ENCODE measurements at regions not wholly inside any gene's neighbourhood (a gene's known extent, or its start where the extent isn't known, plus 50 kb on each side); places are given as distances from the start of the nearest gene placed in this dataset.
"Not testable (repeated sequence)": the region's sequence is repeated elsewhere in the genome, so short reads cannot be mapped to it uniquely, and the experiment has no call there.

DNA sequence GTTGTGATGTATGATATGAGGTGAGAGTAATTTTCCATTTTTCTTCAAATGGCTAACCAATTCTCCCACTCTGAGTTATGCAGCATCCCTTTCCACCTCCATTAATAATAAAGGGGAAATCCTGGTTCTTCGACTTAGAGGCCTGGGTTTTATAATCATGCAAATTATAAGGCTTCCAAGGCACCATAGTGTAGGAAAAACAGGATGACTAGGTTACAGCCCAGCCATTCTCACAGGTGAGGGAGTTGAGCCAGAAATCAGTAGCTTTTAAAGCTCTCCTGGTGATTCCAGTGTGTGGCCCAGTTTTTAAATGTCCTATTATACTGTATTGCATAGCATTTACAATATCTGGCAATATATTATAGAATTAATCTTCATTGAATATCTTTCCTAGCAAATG is 203.1 kb downstream of the ARHGEF9 start:
- WGBS: 52% methylated on average over 1 of the region's 1 CpG
- no peaks in the 10 kb centered on the region for H3K27me3 ChIP-seq (ENCODE audit: control insufficient read depth in 2 of 2, insufficient read depth in 1 of 2, low read length in 1 of 2)
- DNase-seq (ENCODE audit: low read depth in 6 of 9, low spot score in 9 of 9): no peak

DNA sequence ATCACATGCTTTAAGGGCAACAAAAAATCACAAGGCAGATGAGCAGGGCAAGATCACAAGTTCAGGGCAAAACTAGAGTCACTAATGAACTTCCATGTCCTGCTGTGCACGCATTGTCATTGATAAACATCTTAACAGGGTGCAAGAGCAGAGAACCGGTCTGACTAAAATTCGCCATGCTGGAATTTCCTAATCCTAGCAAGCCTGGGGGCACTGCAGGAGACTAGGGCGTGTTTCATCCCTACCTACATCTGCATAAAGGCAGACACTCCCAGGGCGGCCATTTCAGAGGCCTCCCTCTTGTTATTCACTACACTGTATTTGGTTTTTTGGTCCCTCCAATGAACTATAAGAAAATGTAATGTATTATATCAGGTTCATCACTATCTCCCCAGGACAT is 203.6 kb downstream of the ARHGEF9 start:
- WGBS: 82% methylated on average over 5 of the region's 5 CpGs
- Histone ChIP-seq H3K9me3 (ENCODE audit: control insufficient read depth in 2 of 2, insufficient read depth in 1 of 2, low read length in 1 of 2) (peaks cover 0 to 4% of the 10 kb centered on the region in 2 donors), H3K36me3 (ENCODE audit: control insufficient read depth in 2 of 2, insufficient read depth in 2 of 2, low read length in 1 of 2) (no peaks in the 10 kb centered on the region), H3K4me1 (ENCODE audit: control insufficient read depth in 2 of 2, insufficient read depth in 2 of 2, low read length in 2 of 2) (no peaks in the 10 kb centered on the region), H3K27ac (ENCODE audit: low read depth in 1 of 2, low read length in 1 of 2) (no peak overlapping the region), H3K4me3 (ENCODE audit: low read length in 2 of 2) (no peak overlapping the region), H3K27me3 (ENCODE audit: control insufficient read depth in 2 of 2, insufficient read depth in 1 of 2, low read length in 1 of 2) (no peaks in the 10 kb centered on the region)
- no peak for DNase-seq (ENCODE audit: low read depth in 6 of 9, low spot score in 9 of 9)

More for the DNA sequence above, 203.1 kb downstream of the ARHGEF9 start:
- Histone ChIP-seq H3K27ac (ENCODE audit: low read depth in 1 of 2, low read length in 1 of 2) (no peak overlapping the region), H3K4me1 (ENCODE audit: control insufficient read depth in 2 of 2, insufficient read depth in 2 of 2, low read length in 2 of 2) (no peaks in the 10 kb centered on the region), H3K36me3 (ENCODE audit: control insufficient read depth in 2 of 2, insufficient read depth in 2 of 2, low read length in 1 of 2) (no peaks in the 10 kb centered on the region), H3K9me3 (ENCODE audit: control insufficient read depth in 2 of 2, insufficient read depth in 1 of 2, low read length in 1 of 2) (peaks cover 0 to 8% of the 10 kb centered on the region in 2 donors), H3K4me3 (ENCODE audit: low read length in 2 of 2) (no peak overlapping the region)

DNA sequence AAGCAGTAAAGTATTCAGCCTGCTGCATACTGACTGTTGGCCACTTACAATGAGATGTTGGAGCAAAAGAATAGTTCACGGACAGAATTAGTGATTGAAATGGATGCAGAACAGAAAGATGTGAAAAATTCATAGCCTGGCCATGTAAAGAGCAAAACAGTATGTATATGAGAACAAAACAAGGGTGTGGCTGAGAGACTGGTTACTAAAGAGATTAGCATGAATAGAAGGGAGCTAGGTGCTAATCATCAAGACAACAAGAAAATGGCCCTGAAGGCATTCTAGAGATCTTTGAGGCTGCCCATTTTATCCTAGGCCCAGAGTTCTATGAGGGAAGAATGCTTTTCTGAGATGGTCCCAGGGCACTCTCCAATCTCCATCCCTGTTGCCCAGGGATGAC is 208.5 kb downstream of the ARHGEF9 start:
- Histone ChIP-seq H3K36me3 (ENCODE audit: control insufficient read depth in 2 of 2, insufficient read depth in 2 of 2, low read length in 1 of 2) (no peaks in the 10 kb centered on the region), H3K27ac (ENCODE audit: low read depth in 1 of 2, low read length in 1 of 2) (no peak overlapping the region), H3K9me3 (ENCODE audit: control insufficient read depth in 2 of 2, insufficient read depth in 1 of 2, low read length in 1 of 2) (peaks cover 0 to 3% of the 10 kb centered on the region in 2 donors), H3K4me1 (ENCODE audit: control insufficient read depth in 2 of 2, insufficient read depth in 2 of 2, low read length in 2 of 2) (no peaks in the 10 kb centered on the region), H3K4me3 (ENCODE audit: low read length in 2 of 2) (no peak overlapping the region), H3K27me3 (ENCODE audit: control insufficient read depth in 2 of 2, insufficient read depth in 1 of 2, low read length in 1 of 2) (no peaks in the 10 kb centered on the region)
- 91% methylated on average over 1 of the region's 1 CpG for WGBS
- DNase-seq (ENCODE audit: low read depth in 6 of 9, low spot score in 9 of 9): no peak

DNA sequence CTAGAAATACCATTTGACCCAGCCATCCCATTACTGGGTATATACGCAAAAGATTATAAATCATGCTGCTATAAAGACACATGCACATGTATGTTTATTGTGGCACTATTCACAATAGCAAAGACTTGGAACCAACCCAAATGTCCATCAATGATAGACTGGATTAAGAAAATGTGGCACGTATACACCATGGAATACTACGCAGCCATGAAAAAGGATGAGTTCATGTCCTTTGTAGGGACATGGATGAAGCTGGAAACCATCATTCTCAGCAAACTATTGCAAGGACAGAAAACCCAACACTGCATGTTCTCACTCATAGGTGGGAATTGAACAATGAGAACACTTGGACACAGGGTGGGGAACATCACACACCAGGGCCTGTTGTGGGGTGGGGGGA is 209.3 kb downstream of the ARHGEF9 start:
- H3K27me3 ChIP-seq (ENCODE audit: control insufficient read depth in 2 of 2, insufficient read depth in 1 of 2, low read length in 1 of 2); H3K27ac ChIP-seq (ENCODE audit: low read depth in 1 of 2, low read length in 1 of 2); H3K9me3 ChIP-seq (ENCODE audit: control insufficient read depth in 2 of 2, insufficient read depth in 1 of 2, low read length in 1 of 2); H3K4me3 ChIP-seq (ENCODE audit: low read length in 2 of 2); DNase-seq (ENCODE audit: low read depth in 6 of 9, low spot score in 9 of 9); H3K4me1 ChIP-seq (ENCODE audit: control insufficient read depth in 2 of 2, insufficient read depth in 2 of 2, low read length in 2 of 2); H3K36me3 ChIP-seq (ENCODE audit: control insufficient read depth in 2 of 2, insufficient read depth in 2 of 2, low read length in 1 of 2): not testable (repeated sequence)
- 91% methylated on average over 3 of the region's 3 CpGs for WGBS

DNA sequence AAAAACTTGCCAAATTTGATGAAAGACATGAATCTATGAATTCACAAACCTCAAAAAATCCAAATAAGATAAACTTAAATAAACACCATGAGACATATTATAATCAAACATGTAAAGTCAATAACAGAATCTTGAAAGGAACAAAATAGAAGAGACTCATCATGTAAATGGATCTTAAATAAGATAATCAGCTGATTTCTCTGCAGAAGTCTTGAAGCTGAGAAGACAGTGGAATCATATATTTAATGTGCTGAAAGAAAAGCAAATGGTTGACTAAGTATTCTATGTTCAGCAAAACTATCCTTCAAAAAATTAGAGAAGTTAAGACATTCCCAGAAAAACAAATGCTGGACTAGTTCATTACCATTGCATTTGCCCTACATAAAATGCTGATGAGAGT is 215.7 kb upstream of the SPIN4 start:
- Histone ChIP-seq H3K4me3 (ENCODE audit: low read length in 2 of 2) (no peak overlapping the region), H3K4me1 (ENCODE audit: control insufficient read depth in 2 of 2, insufficient read depth in 2 of 2, low read length in 2 of 2) (no peaks in the 10 kb centered on the region), H3K9me3 (ENCODE audit: control insufficient read depth in 2 of 2, insufficient read depth in 1 of 2, low read length in 1 of 2) (no peaks in the 10 kb centered on the region), H3K27me3 (ENCODE audit: control insufficient read depth in 2 of 2, insufficient read depth in 1 of 2, low read length in 1 of 2) (no peaks in the 10 kb centered on the region), H3K27ac (ENCODE audit: low read depth in 1 of 2, low read length in 1 of 2) (no peak overlapping the region), H3K36me3 (ENCODE audit: control insufficient read depth in 2 of 2, insufficient read depth in 2 of 2, low read length in 1 of 2) (no peaks in the 10 kb centered on the region)
- DNase-seq (ENCODE audit: low read depth in 6 of 9, low spot score in 9 of 9): no peak

DNA sequence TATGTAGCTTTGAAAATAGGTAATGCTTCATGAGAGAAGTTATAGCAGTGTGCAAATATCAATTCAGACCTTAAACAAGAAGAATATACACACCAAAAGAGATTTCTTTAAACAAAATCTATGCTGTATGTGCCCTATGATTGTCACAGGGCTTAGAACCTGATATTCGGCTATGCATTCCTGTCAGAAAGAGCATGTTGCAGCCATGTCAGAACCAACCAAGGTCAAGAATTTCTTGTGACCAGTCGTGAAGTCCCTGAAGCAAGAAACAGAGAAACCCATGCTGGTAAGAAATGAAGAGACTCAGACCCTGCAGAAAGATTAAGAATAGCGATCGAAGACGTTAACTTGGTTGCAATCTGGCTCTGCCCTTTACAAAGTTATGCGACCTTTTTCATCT is 210.3 kb upstream of the SPIN4 start:
- WGBS: 17% methylated on average over 6 of the region's 6 CpGs
- Histone ChIP-seq H3K27me3 (ENCODE audit: control insufficient read depth in 2 of 2, insufficient read depth in 1 of 2, low read length in 1 of 2) (no peaks in the 10 kb centered on the region), H3K4me1 (ENCODE audit: control insufficient read depth in 2 of 2, insufficient read depth in 2 of 2, low read length in 2 of 2) (no peaks in the 10 kb centered on the region), H3K27ac (ENCODE audit: low read depth in 1 of 2, low read length in 1 of 2) (no peak overlapping the region), H3K36me3 (ENCODE audit: control insufficient read depth in 2 of 2, insufficient read depth in 2 of 2, low read length in 1 of 2) (no peaks in the 10 kb centered on the region), H3K9me3 (ENCODE audit: control insufficient read depth in 2 of 2, insufficient read depth in 1 of 2, low read length in 1 of 2) (no peaks in the 10 kb centered on the region), H3K4me3 (ENCODE audit: low read length in 2 of 2) (peak overlapping the region; percentile 77 to 78)
- peak in 1 of 9 donors; percentile 5 for DNase-seq (ENCODE audit: low read depth in 6 of 9, low spot score in 9 of 9)

DNA sequence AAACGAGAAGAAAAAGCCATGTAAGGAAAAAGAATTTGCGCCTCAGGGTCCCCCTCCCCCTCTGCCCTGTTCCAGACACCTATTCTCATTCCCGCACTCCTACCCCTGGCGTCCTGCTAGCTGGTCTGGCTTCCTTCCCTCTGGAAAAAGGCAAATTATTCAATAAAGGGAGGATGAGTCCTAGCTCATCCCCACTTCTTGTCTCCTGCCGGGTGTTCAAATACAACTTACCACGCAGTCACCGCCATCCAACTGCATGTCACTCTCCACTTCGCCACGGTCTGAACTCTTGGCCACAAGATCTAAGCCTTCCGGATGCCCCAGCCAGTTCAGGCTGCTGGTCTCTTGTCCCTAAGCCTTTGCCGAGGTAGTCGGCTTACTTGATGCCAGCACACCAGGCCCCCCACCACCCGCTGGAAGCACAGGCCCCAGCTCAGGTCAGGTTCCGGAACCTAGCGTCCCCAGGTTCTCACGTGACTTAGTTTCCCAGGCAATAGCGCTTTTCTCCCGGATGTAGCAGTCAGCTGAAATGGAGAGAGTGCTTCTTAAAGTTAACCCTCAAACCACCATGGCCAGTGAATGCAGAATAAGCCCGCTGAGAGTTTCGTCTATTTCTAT is 209.6 kb upstream of the SPIN4 start:
- Histone ChIP-seq H3K36me3 (ENCODE audit: control insufficient read depth in 2 of 2, insufficient read depth in 2 of 2, low read length in 1 of 2) (no peaks in the 10 kb centered on the region), H3K4me1 (ENCODE audit: control insufficient read depth in 2 of 2, insufficient read depth in 2 of 2, low read length in 2 of 2) (no peaks in the 10 kb centered on the region), H3K4me3 (ENCODE audit: low read length in 2 of 2) (peak overlapping the region; percentile 77 to 78), H3K27me3 (ENCODE audit: control insufficient read depth in 2 of 2, insufficient read depth in 1 of 2, low read length in 1 of 2) (no peaks in the 10 kb centered on the region), H3K27ac (ENCODE audit: low read depth in 1 of 2, low read length in 1 of 2) (peak overlapping the region; percentile 32 to 70), H3K9me3 (ENCODE audit: control insufficient read depth in 2 of 2, insufficient read depth in 1 of 2, low read length in 1 of 2) (no peaks in the 10 kb centered on the region)
- WGBS: under 1% methylated on average over 20 of the region's 20 CpGs
- DNase-seq (ENCODE audit: low read depth in 6 of 9, low spot score in 9 of 9): peak; percentile 34 to 84 (median 61)

DNA sequence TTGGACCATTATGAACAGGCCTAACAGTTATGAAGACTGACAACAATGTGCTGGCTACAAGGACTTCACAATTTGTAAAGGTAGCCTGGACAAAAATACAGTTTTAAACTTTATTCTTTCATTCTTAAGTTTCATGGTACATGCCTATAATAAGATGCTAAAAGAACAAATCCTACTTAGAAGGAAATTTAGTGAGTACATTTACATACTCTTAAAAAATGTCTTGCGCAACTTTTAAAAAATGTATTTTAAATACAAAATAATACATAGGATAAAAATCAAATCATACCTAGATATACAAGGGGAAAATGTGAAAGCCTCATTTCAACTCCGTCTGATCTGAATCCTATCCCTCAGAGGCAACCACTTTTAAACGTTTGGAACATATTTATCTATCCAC is 200.7 kb upstream of the SPIN4 start:
- 96% methylated on average over 3 of the region's 3 CpGs for WGBS
- DNase-seq (ENCODE audit: low read depth in 6 of 9, low spot score in 9 of 9): no peak
- no peak overlapping the region for H3K27ac ChIP-seq (ENCODE audit: low read depth in 1 of 2, low read length in 1 of 2)
- H3K4me3 ChIP-seq (ENCODE audit: low read length in 2 of 2): no peak overlapping the region
- H3K27me3 ChIP-seq (ENCODE audit: control insufficient read depth in 2 of 2, insufficient read depth in 1 of 2, low read length in 1 of 2): no peaks in the 10 kb centered on the region
- H3K36me3 ChIP-seq (ENCODE audit: control insufficient read depth in 2 of 2, insufficient read depth in 2 of 2, low read length in 1 of 2): no peaks in the 10 kb centered on the region
- no peaks in the 10 kb centered on the region for H3K9me3 ChIP-seq (ENCODE audit: control insufficient read depth in 2 of 2, insufficient read depth in 1 of 2, low read length in 1 of 2)
- no peaks in the 10 kb centered on the region for H3K4me1 ChIP-seq (ENCODE audit: control insufficient read depth in 2 of 2, insufficient read depth in 2 of 2, low read length in 2 of 2)

DNA sequence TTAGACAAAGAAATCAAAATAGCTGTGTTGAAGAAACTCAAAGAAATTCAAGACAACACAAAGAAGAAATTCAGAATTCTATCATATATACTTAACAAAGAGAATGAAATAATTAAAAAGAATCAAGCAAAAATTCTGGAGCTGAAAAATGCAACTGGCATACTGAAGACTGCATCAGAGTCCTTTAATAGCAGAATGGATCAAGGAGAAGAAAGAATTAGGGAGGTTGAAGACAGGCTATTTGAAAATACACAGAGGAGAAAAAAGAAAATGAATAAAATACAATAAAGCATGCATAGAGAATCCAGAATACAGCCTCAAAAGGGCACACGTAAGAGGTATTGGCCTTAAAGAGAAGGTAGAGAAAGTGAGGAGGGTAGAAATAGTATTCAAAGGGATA is 179.5 kb upstream of the SPIN4 start:
- WGBS: 100% methylated on average over 1 of the region's 1 CpG
- H3K9me3 ChIP-seq (ENCODE audit: control insufficient read depth in 2 of 2, insufficient read depth in 1 of 2, low read length in 1 of 2): peaks cover 0 to 2% of the 10 kb centered on the region in 2 donors
- H3K4me1 ChIP-seq (ENCODE audit: control insufficient read depth in 2 of 2, insufficient read depth in 2 of 2, low read length in 2 of 2): no peaks in the 10 kb centered on the region

DNA sequence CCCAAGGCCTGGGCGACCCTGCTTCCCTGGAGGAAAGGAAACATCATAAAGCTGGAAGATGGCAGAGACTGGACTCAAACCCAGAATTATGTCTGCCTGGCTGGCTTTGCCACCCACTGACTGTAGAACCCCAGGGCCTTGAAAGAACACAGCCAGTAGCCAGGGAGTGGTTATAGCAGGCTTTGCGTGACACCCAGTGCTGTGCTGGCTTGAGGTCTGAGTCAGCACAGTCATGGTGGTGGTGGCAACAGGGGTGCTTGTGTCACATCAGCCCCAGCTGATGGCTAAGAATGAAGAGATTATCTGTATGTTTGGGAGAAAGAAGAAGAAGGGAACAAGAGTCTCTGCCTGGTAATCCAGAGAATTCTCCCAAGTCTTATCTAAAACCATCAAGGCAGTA is 178.8 kb upstream of the SPIN4 start:
- 100% methylated on average over 2 of the region's 2 CpGs for WGBS
- H3K4me1 ChIP-seq (ENCODE audit: control insufficient read depth in 2 of 2, insufficient read depth in 2 of 2, low read length in 2 of 2): no peaks in the 10 kb centered on the region
- no peak overlapping the region for H3K4me3 ChIP-seq (ENCODE audit: low read length in 2 of 2)
- no peaks in the 10 kb centered on the region for H3K27me3 ChIP-seq (ENCODE audit: control insufficient read depth in 2 of 2, insufficient read depth in 1 of 2, low read length in 1 of 2)
- H3K36me3 ChIP-seq (ENCODE audit: control insufficient read depth in 2 of 2, insufficient read depth in 2 of 2, low read length in 1 of 2): no peaks in the 10 kb centered on the region
- no peak overlapping the region for H3K27ac ChIP-seq (ENCODE audit: low read depth in 1 of 2, low read length in 1 of 2)
- no peak for DNase-seq (ENCODE audit: low read depth in 6 of 9, low spot score in 9 of 9)
- peaks cover 0 to 2% of the 10 kb centered on the region in 2 donors for H3K9me3 ChIP-seq (ENCODE audit: control insufficient read depth in 2 of 2, insufficient read depth in 1 of 2, low read length in 1 of 2)

More for the DNA sequence above, 179.5 kb upstream of the SPIN4 start:
- no peak overlapping the region for H3K27ac ChIP-seq (ENCODE audit: low read depth in 1 of 2, low read length in 1 of 2)
- no peaks in the 10 kb centered on the region for H3K27me3 ChIP-seq (ENCODE audit: control insufficient read depth in 2 of 2, insufficient read depth in 1 of 2, low read length in 1 of 2)
- no peak overlapping the region for H3K4me3 ChIP-seq (ENCODE audit: low read length in 2 of 2)
- no peak for DNase-seq (ENCODE audit: low read depth in 6 of 9, low spot score in 9 of 9)
- no peaks in the 10 kb centered on the region for H3K36me3 ChIP-seq (ENCODE audit: control insufficient read depth in 2 of 2, insufficient read depth in 2 of 2, low read length in 1 of 2)

All from thymus (tissue), 11 donors.